ENCODE measurements at regions not wholly inside any gene's neighbourhood (a gene's known extent, or its start where the extent isn't known, plus 50 kb on each side); places are given as distances from the start of the nearest gene placed in this dataset.

- Histone ChIP-seq H3K14ac (ENCODE audit: insufficient read depth, low read length) (no peak overlapping the region), H3K23ac (ENCODE audit: insufficient read length, low read depth, low read length) (no peak overlapping the region), H3K4me2 (ENCODE audit: insufficient read depth, insufficient read length, low read length) (no peak overlapping the region), H2BK20ac (ENCODE audit: low read depth, low read length, poor library complexity, severe bottlenecking) (no peak overlapping the region), H4K20me1 (ENCODE audit: control insufficient read depth, insufficient read depth, insufficient read length) (no peaks in the 10 kb centered on the region), H3T11ph (ENCODE audit: low read length) (no peak overlapping the region), H3K79me2 (ENCODE audit: insufficient read depth, low read length) (no peaks in the 10 kb centered on the region), H3K9ac (ENCODE audit: extremely low read depth, insufficient read length, low read length) (no peak overlapping the region), H2AFZ (ENCODE audit: low read length) (no peak overlapping the region), H2BK120ac (ENCODE audit: low read depth, low read length, poor library complexity, severe bottlenecking) (no peak overlapping the region), H3K23me2 (ENCODE audit: insufficient read length, low read depth, low read length, poor library complexity, severe bottlenecking) (no peaks in the 10 kb centered on the region), H4K5ac (ENCODE audit: insufficient read length, low read depth, low read length) (no peak overlapping the region), H2BK15ac (ENCODE audit: low read depth, low read length) (no peak overlapping the region), H3K4me1 (ENCODE audit: insufficient read depth, low read length) (no peaks in the 10 kb centered on the region), H3K27ac (ENCODE audit: insufficient read length, low read depth, low read length) (no peak overlapping the region), H3K9me3 (ENCODE audit: control insufficient read depth, low read depth, low read length) (peaks cover 6% of the 10 kb centered on the region), H2BK5ac (ENCODE audit: insufficient read length, low read length) (no peak overlapping the region), H3K18ac (ENCODE audit: insufficient read length, low read depth, low read length) (no peak overlapping the region), H3K79me1 (ENCODE audit: insufficient read depth, low read depth, low read length, poor library complexity, severe bottlenecking) (no peaks in the 10 kb centered on the region), H3K56ac (ENCODE audit: insufficient read length, low read depth, low read length) (no peak overlapping the region), H4K91ac (ENCODE audit: insufficient read length, low read depth, low read length) (no peak overlapping the region), H2BK12ac (ENCODE audit: insufficient read length, low read depth, low read length) (no peak overlapping the region), H3K27me3 (ENCODE audit: insufficient read depth, low read length) (no peaks in the 10 kb centered on the region), H2AK5ac (ENCODE audit: insufficient read length, low read length) (no peak overlapping the region), H3K4ac (ENCODE audit: low read depth, low read length) (no peak overlapping the region), H4K8ac (replicated peaks; ENCODE audit: insufficient read length, low read depth, low read length) (no peak overlapping the region)
- Mint-ChIP-seq H3K4me3 (no peak overlapping the region), H3K36me3 (ENCODE audit: insufficient read depth in 1 of 3, low read depth in 3 of 3) (no peaks in the 10 kb centered on the region; a peak in 1 of 7 replicates), H3K4me1 (peaks cover 9 to 11% of the 10 kb centered on the region in 2 experiments), H3K27ac (no peak overlapping the region), H3K27me3 (ENCODE audit: low read depth) (no peaks in the 10 kb centered on the region; the same call in 1 of the 2 replicates), H3K9me3 (peaks cover 41 to 50% of the 10 kb centered on the region in 2 experiments)
- no CpG with 5 or more reads among the region's 4 CpGs for WGBS (ENCODE audit: extremely low coverage, insufficient read length, low lambda C conversion rate)
- no peak for DNase-seq
- no peak for TF ChIP-seq CTCF (conservative IDR thresholded peaks at IDR 0.05)
These were observed 148.1 kb upstream of the SPANXN1 start for GRCh38 chrX:145099204-145099603.

All from H9 (cell line).